ENCODE measurements at regions not wholly inside any gene's neighbourhood (a gene's known extent, or its start where the extent isn't known, plus 50 kb on each side); places are given as distances from the start of the nearest gene placed in this dataset.
A peak's percentile ranks its signal among the peaks of the same experiment; 100 is the strongest.
"Not testable (repeated sequence)": the region's sequence is repeated elsewhere in the genome, so short reads cannot be mapped to it uniquely, and the experiment has no call there.

GRCh38 chr6:115271434-115271833, 789.3 kb downstream of the FRK start:
- DNase-seq (ENCODE audit: low read depth, low spot score), result peak; percentile 13

- DNase-seq (ENCODE audit: low read depth, low spot score), result peak; percentile 16
Measured at GRCh38 chr6:115270953-115271352, 789.7 kb downstream of the FRK start.

GRCh38 chr6:115241373-115241772, 819.3 kb downstream of the FRK start:
- no peak for DNase-seq (ENCODE audit: low read depth, low spot score)

- peak; percentile 18 for DNase-seq (ENCODE audit: low read depth, low spot score)
Measured at GRCh38 chr6:115221198-115221597, 839.5 kb downstream of the FRK start.

- DNase-seq (ENCODE audit: low read depth, low spot score), result no peak
Measured at GRCh38 chr6:115220551-115221159, 840.0 kb downstream of the FRK start.

- DNase-seq (ENCODE audit: low read depth, low spot score), result no peak
Measured at GRCh38 chr6:115219645-115220044, 841.0 kb downstream of the FRK start.

- no peak for DNase-seq (ENCODE audit: low read depth, low spot score)
Measured at GRCh38 chr6:115216835-115217234, 843.9 kb downstream of the FRK start.

- no peak for DNase-seq (ENCODE audit: low read depth, low spot score)
Measured at GRCh38 chr6:115214283-115214682, 846.4 kb downstream of the FRK start.

- DNase-seq (ENCODE audit: low read depth, low spot score), result no peak
Measured at GRCh38 chr6:115203381-115203780, 857.3 kb downstream of the FRK start.

- no peak for DNase-seq (ENCODE audit: low read depth, low spot score)
Measured at GRCh38 chr6:115194981-115195638, 852.3 kb upstream of the HS3ST5 start.

GRCh38 chr6:115191989-115192388, 849.2 kb upstream of the HS3ST5 start:
- no peak for DNase-seq (ENCODE audit: low read depth, low spot score)

GRCh38 chr6:115190534-115190933, 847.7 kb upstream of the HS3ST5 start:
- DNase-seq (ENCODE audit: low read depth, low spot score), result no peak

GRCh38 chr6:115175456-115175855, 832.6 kb upstream of the HS3ST5 start:
- DNase-seq (ENCODE audit: low read depth, low spot score), result not testable (repeated sequence)

GRCh38 chr6:115165912-115166311, 823.1 kb upstream of the HS3ST5 start:
- peak; percentile 18 for DNase-seq (ENCODE audit: low read depth, low spot score)

- DNase-seq (ENCODE audit: low read depth, low spot score), result no peak
Measured at GRCh38 chr6:115159733-115160132, 816.9 kb upstream of the HS3ST5 start.

GRCh38 chr6:115137910-115138309, 795.1 kb upstream of the HS3ST5 start:
- DNase-seq (ENCODE audit: low read depth, low spot score), result no peak

- DNase-seq (ENCODE audit: low read depth, low spot score), result no peak
Measured at GRCh38 chr6:115133790-115134189, 791.0 kb upstream of the HS3ST5 start.

- no peak for DNase-seq (ENCODE audit: low read depth, low spot score)
Measured at GRCh38 chr6:115131709-115132490, 789.1 kb upstream of the HS3ST5 start.

- not testable (repeated sequence) for DNase-seq (ENCODE audit: low read depth, low spot score)
Measured at GRCh38 chr6:115121513-115121912, 778.7 kb upstream of the HS3ST5 start.

- no peak for DNase-seq (ENCODE audit: low read depth, low spot score)
Measured at GRCh38 chr6:115120391-115120790, 777.6 kb upstream of the HS3ST5 start.

GRCh38 chr6:115091461-115091860, 748.6 kb upstream of the HS3ST5 start:
- no peak for DNase-seq (ENCODE audit: low read depth, low spot score)

GRCh38 chr6:115078555-115078954, 735.7 kb upstream of the HS3ST5 start:
- DNase-seq (ENCODE audit: low read depth, low spot score), result no peak

- no peak for DNase-seq (ENCODE audit: low read depth, low spot score)
Measured at GRCh38 chr6:115071962-115072361, 729.1 kb upstream of the HS3ST5 start.
